HG02885 (cell line): ENCODE measurements at regions not wholly inside any gene's neighbourhood (a gene's known extent, or its start where the extent isn't known, plus 50 kb on each side); places are given as distances from the start of the nearest gene placed in this dataset.

ENCODE experiments used
- ATAC-seq: cut with Tn5 transposase; IDR thresholded peaks from one replicate; pipeline ENCODE4 v1.9.1; 2021; ENCODE audit warnings: mild to moderate bottlenecking; ENCODE audit not compliant: unreplicated experiment, poor library complexity

DNA sequence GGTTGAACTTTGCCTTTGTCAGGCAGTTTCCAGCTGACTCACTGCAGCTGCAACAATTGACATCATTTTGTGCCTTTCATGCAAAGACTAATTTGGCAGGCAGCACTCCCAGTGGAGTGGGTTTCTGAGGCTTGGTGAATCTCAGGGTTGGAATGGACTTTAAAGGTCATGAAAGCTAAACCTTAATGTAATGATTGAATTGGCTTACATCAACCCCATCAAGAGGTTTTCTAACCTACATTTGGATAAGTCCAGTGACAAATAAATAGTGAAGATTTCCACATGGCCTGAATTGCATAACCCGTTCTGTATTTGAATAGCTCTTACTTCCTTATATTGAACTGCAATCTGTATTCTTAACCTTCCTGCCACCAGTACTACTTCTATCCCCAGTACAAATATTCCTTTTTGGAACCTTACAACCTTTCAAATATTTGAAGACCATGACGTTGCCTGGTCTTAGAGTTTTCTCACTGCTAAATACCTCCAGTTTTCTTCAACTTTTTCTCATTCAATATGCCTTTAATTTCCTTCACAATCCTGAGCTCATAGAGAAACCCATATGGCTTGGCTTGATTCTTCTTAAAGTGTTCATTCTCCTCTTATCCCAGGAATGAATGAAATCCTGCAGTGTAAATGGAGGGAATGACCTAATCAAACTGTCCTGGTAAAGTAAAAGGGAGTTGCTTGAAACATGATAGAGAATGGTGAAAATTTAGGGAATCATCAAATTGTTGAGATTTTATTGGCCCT lies 168.1 kb upstream of the NOVA1 start:
- no peak for ATAC-seq

DNA sequence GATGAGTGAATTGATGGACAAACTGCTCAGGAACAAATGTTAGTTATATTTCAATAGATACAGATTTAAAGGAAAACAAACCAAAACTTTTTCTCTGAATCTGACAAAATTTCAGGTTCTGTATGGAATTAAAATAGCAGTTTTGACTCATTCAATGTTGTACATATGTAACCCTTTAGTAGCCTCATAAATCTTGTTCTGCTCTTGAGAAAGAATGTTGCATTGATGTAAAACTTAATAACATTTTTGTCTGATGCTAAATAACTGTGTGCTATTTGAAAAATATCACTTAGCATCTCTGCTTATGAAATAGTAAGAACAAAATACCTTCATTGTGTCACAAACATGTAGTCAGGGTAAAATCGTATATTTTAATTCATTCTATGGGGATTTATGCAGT lies 168.9 kb upstream of the NOVA1 start:
- ATAC-seq, result no peak

DNA sequence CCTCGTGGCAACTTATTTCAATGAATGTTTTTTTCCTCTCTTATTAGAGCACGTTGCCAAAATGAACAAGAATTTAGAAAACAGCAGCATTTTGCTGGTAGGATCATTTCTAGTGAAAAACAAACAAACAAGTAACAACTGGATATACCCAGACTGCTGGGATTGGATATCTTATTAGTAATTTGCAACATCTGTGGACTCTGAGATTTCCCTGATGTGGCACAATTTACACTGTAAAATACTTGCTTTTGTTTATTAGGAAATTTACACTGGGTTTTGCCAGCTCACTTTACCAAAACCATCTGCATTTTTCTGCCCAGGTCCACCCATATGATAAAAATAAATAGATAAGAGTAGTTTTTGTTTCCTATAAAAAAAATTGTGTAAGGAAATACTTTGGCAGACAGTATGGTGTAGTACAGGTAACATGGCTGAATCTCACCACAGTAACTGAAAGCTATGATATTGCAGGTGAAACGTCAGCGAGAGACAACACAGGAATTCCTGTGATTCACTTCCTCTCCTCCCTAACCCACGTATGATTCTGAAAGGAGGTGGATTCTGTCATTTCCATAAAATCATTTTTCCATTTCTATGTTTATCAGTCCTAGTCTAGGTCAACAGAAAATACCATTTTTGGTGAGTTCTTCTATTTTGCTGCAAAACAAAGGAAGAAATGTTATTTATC lies 176.2 kb upstream of the NOVA1 start:
- no peak for ATAC-seq

DNA sequence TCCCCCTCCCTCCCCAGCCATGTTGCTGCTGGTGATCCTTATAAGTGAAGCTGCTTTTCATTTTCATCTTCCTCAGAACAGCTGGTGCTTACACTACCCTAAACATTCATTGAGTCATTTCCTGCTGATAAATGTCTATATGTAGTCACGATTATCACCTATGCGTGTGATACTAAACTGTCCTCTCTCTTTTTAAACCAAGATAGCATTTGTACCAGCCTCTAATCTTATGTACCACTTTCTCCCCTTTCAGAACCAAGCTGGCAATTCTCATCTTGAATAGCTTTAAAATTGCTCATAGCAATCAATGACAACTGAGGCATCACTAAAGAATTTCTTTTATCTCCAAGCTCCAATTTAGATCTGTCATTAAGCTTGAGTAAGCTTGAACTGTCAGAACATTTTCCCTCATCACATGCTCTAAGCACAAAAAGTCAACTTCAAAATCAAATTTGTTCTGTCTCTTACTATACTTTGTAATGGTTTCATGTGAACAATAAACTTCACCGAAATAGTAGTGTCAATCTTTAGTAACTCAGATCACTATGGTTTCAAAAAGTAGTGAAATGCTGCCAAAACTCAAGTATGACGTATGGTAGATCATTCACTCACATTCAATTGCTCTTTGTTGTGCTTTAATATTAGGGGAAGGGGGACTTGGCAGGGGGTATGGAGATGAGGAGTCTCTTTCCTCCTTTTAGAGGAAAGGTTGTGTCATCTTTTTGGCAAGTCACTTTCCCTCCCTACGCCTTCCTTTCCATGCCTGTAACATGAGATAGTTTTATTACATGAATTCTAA lies 178.1 kb upstream of the NOVA1 start:
- ATAC-seq, result no peak

DNA sequence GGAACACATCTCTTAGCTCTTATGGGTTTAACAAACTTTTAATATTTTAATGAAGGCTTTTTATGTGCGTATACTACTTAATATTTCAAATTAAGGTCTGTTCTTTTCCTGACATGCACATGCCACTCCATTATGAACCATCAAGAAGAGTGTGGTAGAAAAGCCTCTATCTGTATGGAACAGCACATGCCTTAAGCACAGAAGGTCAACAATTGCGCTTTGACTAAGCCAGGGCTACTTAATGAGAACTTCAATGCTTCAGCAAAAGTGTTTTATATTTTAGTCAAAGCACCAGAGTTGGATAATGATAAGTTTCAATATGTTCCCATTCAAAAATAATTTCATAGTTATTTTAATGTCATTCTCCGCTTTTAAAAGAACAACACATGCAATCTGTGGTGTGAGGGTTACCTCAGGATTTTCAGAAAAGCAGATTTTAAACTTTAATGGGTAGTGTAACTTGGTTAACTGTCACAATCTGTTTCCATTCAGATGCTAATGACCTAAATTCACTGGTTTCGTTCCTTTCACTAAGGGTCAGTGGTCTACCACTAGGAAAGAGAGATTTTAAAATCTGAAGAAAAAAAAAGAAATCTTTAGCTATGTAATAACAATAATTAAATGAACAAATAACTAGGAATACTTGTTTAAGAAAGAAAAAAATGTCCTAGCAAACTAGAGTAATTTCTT lies 193.4 kb upstream of the NOVA1 start:
- no peak for ATAC-seq

DNA sequence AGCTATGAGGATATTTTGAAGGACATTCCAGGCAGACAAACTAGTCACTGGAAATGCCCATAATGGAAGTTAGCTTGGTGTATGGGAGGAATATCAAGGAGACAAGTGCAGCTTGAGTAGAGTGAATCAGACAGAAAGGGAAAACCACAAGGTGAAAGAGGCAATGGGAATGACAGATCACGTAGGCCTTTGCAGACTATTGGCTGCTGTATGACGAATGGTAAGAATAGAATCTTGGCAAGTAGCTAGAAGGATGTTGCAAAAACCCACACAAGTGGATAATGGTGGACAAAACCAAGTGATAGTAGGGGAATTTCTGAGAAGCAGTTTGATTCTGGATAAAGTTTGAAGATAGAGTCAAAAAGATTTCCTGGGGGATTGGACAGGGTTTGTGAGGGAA lies 196.9 kb upstream of the NOVA1 start:
- no peak for ATAC-seq

DNA sequence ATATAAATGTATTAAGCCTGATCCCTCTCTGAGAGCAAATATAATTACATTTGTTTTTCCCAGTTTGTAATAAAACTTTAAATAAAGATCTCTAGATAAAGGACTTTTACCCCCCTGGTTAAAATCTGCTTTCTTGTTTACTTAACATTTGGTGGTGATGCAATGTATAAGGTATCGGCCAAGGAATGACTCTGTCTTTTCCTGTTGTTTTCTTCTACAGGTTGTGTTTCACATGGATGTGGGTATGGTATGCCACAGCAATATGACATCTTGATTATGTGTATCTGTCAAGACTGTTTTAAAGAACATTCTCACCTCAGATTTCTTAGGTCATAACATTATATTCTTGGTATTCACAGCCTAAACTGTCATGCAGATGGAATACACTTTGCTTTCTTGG lies 210.6 kb upstream of the NOVA1 start:
- no peak for ATAC-seq

DNA sequence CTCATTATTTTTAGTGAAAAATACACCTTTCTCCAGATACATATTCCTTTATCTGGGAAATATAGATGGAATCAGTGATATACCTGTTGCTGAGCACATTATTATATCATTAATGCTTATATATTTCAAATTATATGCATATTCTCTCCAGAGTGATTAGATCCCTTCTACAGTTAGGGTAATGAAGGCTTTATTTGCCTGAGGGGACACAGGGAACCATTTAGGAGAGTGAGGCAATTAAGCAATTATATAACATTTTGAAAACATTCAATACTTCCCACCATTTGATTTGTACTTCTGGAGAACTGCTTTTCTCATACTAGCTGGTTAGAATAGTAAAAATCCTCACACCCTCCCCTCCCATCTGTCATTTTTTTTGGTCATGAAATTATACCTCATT lies 212.8 kb upstream of the NOVA1 start:
- no peak for ATAC-seq

DNA sequence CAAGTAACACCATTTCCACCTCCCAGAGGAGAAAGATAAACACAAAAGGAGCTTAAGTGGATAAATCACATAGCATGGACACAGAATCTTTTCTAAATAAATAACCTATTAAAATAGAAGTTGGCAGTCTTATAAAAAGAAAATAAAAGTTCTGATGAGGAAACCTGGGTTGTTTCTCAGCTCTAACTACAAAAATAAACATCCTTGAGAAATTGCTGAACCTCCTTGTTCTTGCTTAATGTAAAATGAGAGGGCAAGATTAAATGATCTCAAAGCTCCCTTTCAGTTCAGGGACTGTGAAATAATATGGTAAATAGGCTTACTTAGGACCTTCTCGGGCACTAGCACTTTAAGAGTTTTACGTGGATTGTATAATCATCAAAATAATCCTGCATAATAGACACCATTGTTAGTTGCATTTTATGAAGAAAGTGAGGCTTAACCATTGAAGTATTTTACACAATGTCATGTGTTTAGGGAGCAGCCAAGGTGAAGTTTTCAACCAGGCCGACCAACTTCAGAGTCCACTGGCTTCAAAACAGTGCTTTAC lies 214.0 kb upstream of the NOVA1 start:
- ATAC-seq, result no peak

DNA sequence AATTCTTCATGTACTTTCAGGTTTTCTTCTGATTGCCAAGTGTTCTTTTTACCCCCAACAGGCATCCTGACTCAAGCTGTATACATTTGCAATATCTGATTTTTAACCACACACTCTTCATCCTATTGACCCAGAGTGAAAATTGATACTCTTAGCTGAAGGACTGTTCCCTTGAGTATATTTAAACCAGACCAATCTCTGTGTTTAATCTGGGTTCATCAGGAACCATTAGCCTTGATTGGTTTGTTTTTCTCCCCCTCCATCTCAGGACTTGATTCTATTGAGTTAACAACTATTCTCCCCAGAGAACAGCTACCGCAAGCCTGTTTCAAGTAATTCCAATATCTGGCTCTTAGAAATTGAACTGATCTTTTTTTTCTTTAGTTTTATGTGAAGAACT lies 222.3 kb upstream of the NOVA1 start:
- no peak for ATAC-seq

DNA sequence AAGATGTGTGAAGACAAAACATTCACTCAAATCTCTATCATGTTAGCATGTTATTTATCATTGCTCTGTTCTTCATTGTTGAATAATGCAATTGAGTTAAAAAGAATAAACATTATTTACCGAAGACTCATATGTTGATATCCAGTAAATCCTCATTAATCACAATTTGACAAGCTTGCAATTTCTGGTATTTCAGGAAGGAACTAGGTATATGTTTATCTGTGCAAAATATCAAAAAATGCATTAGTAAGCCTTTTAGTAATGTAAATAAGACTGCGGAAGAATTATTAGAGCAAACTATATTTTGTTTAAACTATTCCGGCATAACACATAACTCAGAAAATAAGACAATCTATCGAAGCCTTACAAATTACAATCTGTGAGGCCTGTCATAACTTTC lies 222.7 kb upstream of the NOVA1 start:
- no peak for ATAC-seq

DNA sequence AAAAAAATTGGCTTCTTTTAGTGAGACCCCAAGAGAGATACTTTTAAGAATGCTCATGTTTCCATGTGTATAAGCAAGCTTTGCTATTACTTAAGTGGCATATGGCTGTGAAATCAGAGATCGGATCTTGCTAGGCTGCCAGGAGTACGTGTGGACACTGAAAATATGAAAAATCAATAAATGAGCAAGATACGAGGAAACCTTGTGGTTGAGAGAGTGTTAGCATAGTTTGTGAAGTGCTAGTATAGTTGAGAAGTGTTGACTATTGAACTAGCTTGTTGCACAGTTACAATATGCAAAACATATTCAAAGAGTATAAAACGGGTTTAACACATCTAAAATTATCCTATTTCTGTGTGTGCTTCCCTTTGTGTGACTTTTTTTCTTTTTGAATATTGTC lies 230.9 kb upstream of the NOVA1 start:
- ATAC-seq, result no peak

DNA sequence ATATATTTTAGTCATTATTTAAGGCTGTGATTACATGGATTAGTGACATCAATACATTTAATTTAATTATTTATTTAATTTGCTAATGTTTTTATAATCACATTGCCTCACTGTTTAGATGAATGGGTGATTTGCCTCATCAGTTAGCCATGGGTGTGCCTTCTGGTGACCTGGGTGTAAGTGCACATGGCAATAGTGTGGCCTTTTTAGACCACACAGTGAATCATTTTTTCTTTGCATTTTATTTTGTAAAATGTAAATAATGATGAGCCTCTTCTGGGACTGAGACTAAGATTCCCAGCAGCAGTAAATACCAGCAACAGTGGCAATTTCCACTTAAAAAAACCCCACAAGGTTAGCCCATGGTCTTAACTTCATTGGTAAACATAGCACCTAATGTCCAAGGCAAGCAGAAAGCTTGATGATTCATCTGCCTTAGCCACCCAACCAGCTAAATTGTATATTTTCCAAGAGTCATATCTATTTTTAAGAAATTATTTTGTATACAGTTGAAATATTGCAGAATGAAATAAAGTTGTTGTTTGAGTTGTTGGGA lies 235.9 kb upstream of the NOVA1 start:
- ATAC-seq, result no peak

DNA sequence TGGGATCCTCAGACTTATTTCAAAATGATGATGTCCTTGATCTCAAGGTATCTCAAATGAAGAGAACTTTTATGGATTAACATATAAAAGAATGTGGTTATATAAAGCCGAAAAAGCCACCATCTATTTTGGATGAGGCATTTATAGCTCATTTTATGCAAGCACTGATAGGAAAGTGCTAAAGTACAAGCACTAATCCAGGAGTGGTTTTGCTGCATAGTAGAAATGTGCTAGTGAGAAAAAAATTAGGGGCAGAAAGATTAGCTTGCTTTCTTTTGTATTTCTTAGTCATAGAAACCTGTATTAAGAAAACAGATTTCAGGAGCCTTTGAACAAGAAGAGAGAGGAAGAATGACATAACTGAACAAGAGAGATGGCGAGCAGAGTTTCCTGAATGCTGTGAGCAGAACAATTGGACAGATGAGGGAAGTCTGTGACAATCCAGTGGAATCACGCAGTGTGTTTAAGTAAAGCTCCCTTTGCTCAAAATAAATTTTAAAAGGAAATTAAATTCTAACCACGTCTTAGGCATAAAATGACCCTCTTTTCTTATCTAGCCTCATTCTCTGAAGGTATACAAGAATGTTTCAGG lies 238.2 kb upstream of the NOVA1 start:
- no peak for ATAC-seq

DNA sequence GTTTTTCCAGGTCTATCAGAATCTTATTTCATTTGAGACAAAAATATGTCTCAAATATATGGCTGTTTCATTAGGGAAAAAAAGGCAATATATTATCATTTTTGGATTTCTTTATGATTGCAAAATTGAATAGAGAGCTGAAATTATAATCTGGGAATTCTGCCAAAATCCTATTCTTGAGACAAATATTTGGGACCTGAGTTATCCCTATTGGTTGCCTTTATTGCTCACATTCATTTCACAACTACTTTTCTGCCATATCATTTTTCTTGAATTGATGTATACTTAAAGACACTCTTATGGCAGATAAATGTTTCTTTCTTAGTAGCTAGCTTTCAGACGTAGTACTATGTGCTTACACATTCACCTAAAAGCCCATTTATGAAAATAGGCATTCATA lies 241.6 kb upstream of the NOVA1 start:
- ATAC-seq, result no peak

DNA sequence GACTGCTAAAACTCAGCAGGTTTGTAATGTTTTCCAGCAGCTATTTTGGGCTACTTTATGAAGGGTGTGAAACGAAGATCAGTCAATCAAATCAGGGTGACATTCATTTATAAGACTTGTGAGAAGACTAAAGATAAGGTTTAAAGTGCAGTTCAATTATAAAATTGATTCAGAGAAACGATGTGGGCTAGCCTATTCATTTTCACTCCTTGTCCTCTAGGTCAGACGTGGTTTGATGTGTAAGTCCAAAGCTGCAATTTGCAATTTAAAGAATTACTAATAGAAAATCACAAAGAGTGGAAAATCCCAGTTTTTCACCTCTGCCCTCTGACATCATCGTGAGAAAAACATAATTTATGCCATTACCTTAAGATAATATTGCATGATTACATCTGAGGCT lies 243.5 kb upstream of the NOVA1 start:
- no peak for ATAC-seq

DNA sequence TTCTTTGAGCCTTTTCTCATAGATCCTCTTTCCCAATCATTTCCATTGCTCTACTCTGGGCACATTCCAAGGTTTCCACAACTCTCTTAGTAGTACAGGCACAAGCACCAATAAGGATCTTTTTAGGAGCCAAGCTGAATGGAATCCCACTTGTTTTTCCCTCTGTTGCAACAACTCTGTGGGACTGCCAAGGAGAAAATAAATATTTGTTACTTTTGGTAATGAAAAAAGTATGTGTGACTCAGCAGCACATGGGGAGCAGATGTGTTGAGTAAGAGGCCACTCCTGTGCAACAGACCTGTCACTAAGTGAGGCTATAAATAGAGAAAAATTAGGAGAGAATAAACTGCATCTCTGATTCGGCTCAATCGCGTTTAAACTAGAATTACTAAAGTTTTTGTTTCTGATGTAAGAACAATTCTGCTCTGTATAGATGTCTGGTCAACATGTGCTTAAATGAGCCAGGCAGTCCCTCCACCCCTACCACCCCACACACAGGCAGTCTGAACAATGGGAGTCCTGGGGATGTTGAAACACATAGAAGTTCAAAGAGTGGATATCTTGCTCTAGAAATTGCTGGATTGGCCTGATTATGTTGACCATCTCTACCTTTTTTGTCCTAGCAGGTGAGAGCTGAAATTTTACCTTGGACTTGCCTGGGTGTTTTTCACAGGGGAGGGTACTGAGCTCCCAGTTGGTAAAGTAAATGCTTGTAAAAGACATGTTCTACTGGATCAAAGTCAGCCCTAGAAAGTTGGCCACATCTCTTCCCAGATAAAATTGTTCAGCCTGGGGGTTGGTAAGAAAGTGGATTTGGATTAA lies 244.3 kb upstream of the NOVA1 start:
- no peak for ATAC-seq

DNA sequence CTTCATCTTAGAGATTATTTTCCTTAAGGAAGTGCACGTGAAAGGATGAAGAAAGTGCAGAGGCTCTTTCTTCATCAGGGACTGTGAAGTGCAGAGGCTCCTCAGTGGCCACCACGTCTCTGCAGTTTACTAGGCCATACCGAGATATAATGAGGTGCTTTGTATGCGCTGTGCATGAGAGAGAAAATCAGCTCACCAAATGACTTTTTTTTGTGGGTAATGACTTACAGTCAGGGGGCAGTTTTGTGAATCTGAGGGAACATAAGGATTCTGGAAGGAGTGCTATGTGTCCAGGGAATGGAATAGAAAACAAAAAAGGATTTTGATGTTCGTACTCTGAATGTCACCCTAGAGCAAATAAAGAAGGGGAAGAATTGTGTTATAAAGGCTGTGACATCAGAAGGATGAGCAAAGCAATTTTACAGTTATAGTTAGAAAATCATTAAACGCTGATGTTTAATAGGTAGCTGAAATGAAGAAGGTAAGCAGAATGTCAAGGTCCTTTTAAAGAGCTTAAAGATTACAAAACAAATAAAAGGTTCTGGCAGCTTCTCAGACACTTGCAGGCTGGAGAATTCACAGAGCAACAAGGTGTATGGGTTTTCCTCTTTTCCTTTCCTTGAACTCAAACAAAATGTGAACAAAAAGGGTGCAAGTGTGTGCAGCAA lies 247.5 kb upstream of the NOVA1 start:
- no peak for ATAC-seq

DNA sequence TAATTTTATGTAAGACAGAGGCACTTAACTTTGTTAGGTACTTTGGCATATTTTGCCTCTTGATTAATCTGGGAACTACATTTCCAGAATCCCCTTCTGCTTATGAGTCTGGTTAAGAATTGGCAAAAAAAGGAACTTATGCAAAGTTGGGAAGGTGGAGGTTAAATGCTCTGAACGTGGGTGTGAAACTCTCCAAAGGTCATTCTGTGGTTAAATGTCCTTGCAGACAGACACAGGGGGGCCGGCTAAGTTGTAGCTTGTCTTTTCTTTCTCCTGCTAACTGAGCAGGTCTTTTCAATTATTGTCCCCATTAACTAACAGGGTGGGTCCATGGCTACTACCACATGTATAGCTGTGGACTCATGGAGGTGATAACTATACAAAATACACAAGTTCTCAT lies 248.6 kb upstream of the NOVA1 start:
- no peak for ATAC-seq
